ENCODE measurements at regions not wholly inside any gene's neighbourhood (a gene's known extent, or its start where the extent isn't known, plus 50 kb on each side); places are given as distances from the start of the nearest gene placed in this dataset.

GRCh38 chr3:124089214-124089613, 97.3 kb upstream of the ROPN1 start:
- DNase-seq (ENCODE audit: extremely low read depth in 1 of 2, low read depth in 1 of 2): no peak

- no peak for DNase-seq (ENCODE audit: extremely low read depth in 1 of 2, low read depth in 1 of 2)
These were observed 99.8 kb upstream of the ROPN1 start for GRCh38 chr3:124091716-124092115.

- no peak for DNase-seq (ENCODE audit: extremely low read depth in 1 of 2, low read depth in 1 of 2)
These were observed 100.9 kb upstream of the ROPN1 start for GRCh38 chr3:124092811-124093210.

DNA sequence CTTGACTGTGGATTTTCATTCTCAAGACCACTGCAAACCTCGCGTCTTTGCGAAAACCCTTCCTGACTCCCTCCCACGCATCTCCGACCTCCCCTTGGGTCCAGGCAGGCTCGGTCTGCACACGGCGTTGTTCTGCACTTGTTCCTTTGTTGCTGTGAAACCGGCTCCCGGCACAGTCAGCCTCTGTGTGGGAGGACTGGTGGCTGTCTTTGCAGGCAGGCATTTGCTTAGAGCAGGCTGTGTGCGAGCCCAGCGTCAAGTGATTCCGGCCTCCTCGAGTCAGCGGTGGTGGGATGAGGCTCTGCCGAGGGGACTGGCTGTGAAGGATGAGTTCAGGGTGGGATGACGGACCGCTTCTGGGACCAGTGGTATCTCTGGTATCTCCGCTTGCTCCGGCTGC, 102.6 kb upstream of the ROPN1 start:
- no peak for DNase-seq (ENCODE audit: extremely low read depth in 1 of 2, low read depth in 1 of 2)

GRCh38 chr3:124097362-124098131, 105.6 kb upstream of the ROPN1 start:
- DNase-seq (ENCODE audit: extremely low read depth in 1 of 2, low read depth in 1 of 2): no peak

GRCh38 chr3:124101643-124102042, 109.7 kb upstream of the ROPN1 start:
- DNase-seq (ENCODE audit: extremely low read depth in 1 of 2, low read depth in 1 of 2): no peak

GRCh38 chr3:124107104-124107890, 115.4 kb upstream of the ROPN1 start:
- DNase-seq (ENCODE audit: extremely low read depth in 1 of 2, low read depth in 1 of 2): no peak

GRCh38 chr3:124108446-124108845, 116.5 kb upstream of the ROPN1 start:
- no peak for DNase-seq (ENCODE audit: extremely low read depth in 1 of 2, low read depth in 1 of 2)

- DNase-seq (ENCODE audit: extremely low read depth in 1 of 2, low read depth in 1 of 2): no peak
These were observed 121.6 kb upstream of the ROPN1 start for GRCh38 chr3:124113485-124113884.

DNA sequence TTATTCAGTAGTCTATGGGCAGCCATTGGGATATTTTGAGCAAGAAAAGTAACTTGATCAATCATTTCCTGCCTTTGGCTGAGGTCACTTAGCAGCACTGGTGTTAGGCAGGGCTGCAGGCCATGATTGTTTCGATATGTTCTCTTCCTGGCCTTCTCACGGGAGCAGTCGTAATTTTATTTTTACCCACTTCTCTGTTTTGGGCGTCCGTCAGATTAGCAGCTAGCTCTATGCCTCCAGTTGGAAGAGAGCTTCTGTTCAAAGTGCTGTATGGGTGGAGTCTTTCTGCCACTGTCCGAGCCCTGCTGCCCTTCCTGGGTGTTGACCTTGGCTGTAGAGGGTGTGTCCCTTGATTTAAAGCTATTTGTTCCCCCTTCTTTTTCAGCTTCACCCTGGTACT, 123.4 kb upstream of the ROPN1 start:
- no peak for DNase-seq (ENCODE audit: extremely low read depth in 1 of 2, low read depth in 1 of 2)

DNA sequence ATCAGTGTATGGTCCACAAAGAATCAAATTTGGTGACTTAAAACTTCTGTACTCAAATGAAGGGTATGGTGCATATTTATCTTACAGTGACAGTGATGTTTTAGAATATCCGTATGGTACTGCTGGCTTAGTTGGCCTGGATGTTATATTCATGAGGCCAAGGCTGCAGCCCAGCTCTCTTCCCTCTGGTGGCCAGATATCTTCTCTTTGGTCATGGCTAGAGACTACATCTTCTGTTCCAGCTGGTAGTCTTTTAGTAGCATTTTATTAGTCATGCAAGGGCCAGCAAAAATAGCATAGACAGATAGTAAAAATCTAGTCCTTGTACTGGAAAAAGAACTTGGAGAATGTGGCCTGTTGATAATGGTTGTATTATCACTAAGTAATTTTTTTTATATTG, 124.0 kb upstream of the ROPN1 start:
- DNase-seq (ENCODE audit: extremely low read depth in 1 of 2, low read depth in 1 of 2): no peak

DNA sequence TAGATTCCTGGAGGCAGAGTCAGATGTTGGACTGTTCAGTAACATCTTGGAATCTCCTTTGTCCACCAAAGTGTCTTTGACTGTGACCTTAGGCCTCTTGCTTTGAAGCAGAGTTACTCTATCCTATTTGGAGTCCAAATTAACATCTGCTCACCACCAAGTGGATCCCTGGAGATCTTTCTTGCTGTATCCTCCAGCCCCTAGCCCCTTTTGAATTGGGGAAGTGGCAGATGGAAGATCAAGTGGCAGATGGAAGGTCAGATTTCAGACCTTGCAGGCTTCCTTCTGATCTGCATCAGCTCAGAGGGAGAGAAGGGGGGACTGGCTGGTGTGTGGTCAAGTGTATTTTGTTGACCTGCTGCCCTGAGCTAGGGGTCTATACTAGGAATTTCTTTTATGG, 125.0 kb upstream of the ROPN1 start:
- DNase-seq (ENCODE audit: extremely low read depth in 1 of 2, low read depth in 1 of 2): no peak

DNA sequence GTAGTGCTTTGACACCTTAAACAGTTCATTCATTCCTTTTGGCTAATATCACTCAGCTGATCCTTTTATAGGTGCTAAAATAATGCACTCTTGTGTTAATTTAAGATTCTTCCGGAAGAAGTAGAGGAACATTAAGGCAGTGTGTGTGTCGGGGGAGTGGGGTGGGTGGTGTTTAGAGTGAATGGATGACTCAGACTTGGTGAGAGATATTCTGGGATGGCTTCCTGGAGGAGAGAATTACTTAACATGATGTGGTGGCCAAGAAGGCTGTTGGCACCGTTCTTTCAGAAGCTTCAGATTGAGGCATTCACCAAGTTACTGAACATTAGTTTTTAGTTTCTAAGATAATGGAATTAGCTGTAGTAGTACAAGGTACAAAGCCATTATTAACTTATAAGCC, 125.6 kb upstream of the ROPN1 start:
- no peak for DNase-seq (ENCODE audit: extremely low read depth in 1 of 2, low read depth in 1 of 2)

DNA sequence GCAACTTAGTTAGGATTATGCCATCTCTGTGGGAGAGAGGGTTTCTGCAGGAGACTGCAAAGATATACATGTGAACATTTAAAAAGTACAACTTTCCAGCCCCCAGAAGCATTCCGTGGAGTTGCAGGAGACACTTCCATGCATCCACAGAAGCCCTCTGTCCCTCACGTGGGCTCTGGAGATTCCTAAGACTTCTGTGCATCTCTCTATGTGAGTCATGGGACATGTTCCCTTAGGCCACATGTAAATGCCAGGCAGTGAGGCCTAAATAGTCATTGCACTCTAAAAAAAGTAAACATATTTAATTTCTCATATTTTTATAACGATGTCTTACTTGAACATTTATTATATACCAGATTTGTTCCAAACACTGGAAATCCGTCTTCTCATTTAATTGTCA, 126.5 kb upstream of the ROPN1 start:
- DNase-seq (ENCODE audit: extremely low read depth in 1 of 2, low read depth in 1 of 2): no peak

DNA sequence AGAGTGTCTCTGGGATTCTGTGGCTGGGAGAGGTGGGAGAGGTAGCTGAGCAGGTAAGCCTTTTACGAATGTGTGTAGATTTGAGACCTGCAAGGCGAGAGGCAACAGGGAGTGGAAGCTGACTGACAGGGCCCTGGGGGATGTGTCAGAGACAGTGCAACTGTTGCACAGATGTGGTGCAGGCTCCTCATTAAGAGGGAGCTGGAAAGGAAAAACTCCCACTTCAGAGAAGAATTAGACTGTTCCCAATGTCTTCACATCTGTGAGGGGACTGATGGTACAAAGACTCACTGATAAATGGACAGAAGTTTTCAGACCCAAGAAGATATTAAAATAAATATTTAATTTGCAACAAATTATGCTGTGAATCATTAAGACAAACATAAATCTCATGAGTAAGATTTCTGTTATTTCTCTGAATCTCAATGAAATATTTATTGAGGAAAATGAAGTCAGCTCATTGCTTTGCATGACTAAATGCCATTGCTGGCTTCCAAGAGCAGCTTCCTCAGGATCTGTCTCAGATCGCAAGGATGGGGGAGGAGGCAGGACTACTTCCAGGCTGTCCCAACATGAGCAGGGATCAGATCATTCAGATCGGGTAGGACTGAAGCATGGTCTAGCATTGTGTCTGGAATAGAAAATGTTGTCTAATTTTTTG, 127.3 kb upstream of the ROPN1 start:
- DNase-seq (ENCODE audit: extremely low read depth in 1 of 2, low read depth in 1 of 2): no peak

DNA sequence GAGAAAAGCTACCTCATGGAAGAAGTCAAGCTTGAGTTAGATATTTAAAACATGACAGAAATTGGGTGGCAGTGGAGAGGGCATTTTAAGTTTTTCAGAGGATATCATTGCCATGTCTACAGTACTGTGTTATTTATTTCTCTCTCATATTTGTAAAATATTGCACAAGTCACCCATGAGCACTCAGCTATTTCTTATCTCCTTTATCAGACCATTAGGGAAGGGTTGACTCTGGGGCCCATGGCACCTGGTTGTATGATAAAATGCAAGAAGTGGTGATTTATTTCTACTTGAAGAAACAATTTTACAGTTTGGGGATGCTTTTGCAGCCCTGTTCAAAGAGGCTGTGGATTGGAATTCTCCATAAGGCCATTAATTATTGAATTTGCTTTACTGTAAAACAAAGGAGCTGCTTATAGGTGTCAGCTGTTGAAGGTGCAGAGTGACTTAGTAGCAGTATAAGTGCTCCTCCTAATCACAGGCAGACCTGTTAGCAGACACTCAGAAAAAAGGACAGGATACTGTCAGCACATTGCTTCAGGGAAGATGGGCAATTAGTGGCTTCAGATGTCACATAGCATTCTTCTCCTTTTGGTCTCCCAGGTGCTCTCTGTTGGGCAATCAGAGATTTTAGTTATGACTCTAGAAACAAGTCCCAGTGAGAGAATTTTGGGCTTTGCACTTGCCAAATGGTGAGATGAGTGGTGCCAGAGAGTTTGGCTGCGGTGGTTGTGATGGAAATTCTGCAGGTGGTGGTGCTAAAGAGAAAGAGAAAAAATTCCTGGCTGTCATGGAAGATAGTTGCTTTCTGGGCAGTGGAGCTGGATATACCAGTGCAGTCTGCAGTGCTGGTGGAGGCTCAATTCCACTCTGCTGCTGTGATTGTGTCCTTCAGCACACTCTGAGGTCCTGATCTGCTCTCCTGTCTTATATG, 129.7 kb upstream of the ROPN1 start:
- no peak for DNase-seq (ENCODE audit: extremely low read depth in 1 of 2, low read depth in 1 of 2)

DNA sequence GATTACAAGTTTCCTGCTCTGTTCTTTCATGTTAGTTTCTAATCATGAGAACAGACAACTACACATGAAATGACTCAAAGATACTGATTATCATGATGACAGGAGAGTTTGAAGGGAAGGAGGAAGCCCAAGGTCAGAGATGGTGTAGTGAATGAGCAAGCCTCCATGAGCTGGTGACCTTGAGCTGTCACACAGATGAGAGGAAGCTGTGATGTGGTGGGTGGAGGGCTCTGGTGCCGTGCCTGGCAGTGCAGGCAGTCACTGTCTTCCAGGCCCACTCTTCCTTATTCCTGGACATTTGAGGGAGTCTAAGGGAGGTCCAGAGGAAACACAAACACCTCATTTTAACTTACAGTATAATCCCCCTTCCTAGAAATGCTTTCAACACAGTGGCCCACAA, 133.4 kb upstream of the ROPN1 start:
- no peak for DNase-seq (ENCODE audit: extremely low read depth in 1 of 2, low read depth in 1 of 2)

- DNase-seq (ENCODE audit: extremely low read depth in 1 of 2, low read depth in 1 of 2): no peak
These were observed 134.6 kb upstream of the ROPN1 start for GRCh38 chr3:124126436-124127023.

GRCh38 chr3:124131158-124131557, 139.2 kb upstream of the ROPN1 start:
- DNase-seq (ENCODE audit: extremely low read depth in 1 of 2, low read depth in 1 of 2): no peak

GRCh38 chr3:124131580-124131979, 139.7 kb upstream of the ROPN1 start:
- DNase-seq (ENCODE audit: extremely low read depth in 1 of 2, low read depth in 1 of 2): no peak
